DOHH2 (cell line): ENCODE measurements at regions not wholly inside any gene's neighbourhood (a gene's known extent, or its start where the extent isn't known, plus 50 kb on each side); places are given as distances from the start of the nearest gene placed in this dataset.

Experiments
- H3F3A ChIP-seq: fragments of 200-600 bp; sonication (generic), shearing (Covaris generic); 2 replicates; pipeline ENCODE4 v1.6.0; 2016; ENCODE audit warnings: antibody characterized with exemption, mild to moderate bottlenecking; ENCODE audit not compliant: control insufficient read depth, insufficient read depth
- H3K27ac ChIP-seq: fragments of 200-600 bp; sonication (generic); 2 replicates; pipeline ENCODE4 v1.5.1; 2014; ENCODE audit warnings: low read depth, mild to moderate bottlenecking, low read length, moderate library complexity
- H3K27me3 ChIP-seq: fragments of 200-600 bp; sonication (generic); 2 replicates; pipeline ENCODE4 v1.6.1; 2014; ENCODE audit warnings: mild to moderate bottlenecking, low read length, mixed read lengths; ENCODE audit not compliant: control insufficient read depth
- H3K36me3 ChIP-seq: fragments of 200-600 bp; sonication (generic); 2 replicates; pipeline ENCODE4 v1.6.1; 2014; ENCODE audit warnings: mild to moderate bottlenecking, low read length, moderate library complexity, mixed read lengths; ENCODE audit not compliant: control insufficient read depth
- H3K4me1 ChIP-seq: fragments of 200-600 bp; sonication (generic); 2 replicates; pipeline ENCODE4 v1.6.1; 2014; ENCODE audit warnings: mild to moderate bottlenecking, low read length, mixed read lengths; ENCODE audit not compliant: control insufficient read depth
- H3K4me2 ChIP-seq: fragments of 200-600 bp; sonication (generic); 2 replicates; pipeline ENCODE4 v1.6.0; 2014; ENCODE audit warnings: mild to moderate bottlenecking, low read length, moderate library complexity
- H3K4me3 ChIP-seq: fragments of 200-600 bp; sonication (generic); 2 replicates; pipeline ENCODE4 v1.5.1; 2014; ENCODE audit warnings: mild to moderate bottlenecking, low read length, mixed read lengths
- H3K79me2 ChIP-seq: fragments of 200-600 bp; sonication (generic); 2 replicates; pipeline ENCODE4 v1.6.1; 2014; ENCODE audit warnings: mild to moderate bottlenecking, low read length, mixed read lengths; ENCODE audit not compliant: control insufficient read depth
- H3K9me2 ChIP-seq: fragments of 200-600 bp; sonication (generic); replicated peaks from 2 replicates; pipeline ENCODE4 v1.6.1; 2014; ENCODE audit warnings: mild to moderate bottlenecking, low read length, mixed read lengths; ENCODE audit not compliant: control insufficient read depth
- H3K9me3 ChIP-seq: fragments of 200-600 bp; sonication (generic); 2 replicates; pipeline ENCODE4 v1.6.1; 2014; ENCODE audit warnings: antibody characterized with exemption, low read length, mixed read lengths; ENCODE audit not compliant: control insufficient read depth, insufficient read depth
- H4K20me1 ChIP-seq: fragments of 200-600 bp; sonication (generic); 2 replicates; pipeline ENCODE4 v1.6.0; 2014; ENCODE audit warnings: low read depth, mild to moderate bottlenecking, antibody characterized with exemption, low read length, moderate library complexity; ENCODE audit not compliant: control insufficient read depth, insufficient read depth
- CTCF ChIP-seq: fragments of 200-600 bp; sonication (generic); IDR thresholded peaks from one replicate; pipeline ENCODE4 v1.5.1; 2014; ENCODE audit warnings: antibody characterized with exemption, mild to moderate bottlenecking, low read depth, low read length; ENCODE audit not compliant: poor library complexity, severe bottlenecking
- EZH2phosphoT487 ChIP-seq: fragments of 200-600 bp; sonication (generic); IDR thresholded peaks from 2 replicates; pipeline ENCODE4 v1.6.1; 2017; ENCODE audit warnings: borderline replicate concordance, mild to moderate bottlenecking, antibody characterized with exemption, low read length, moderate library complexity, mixed read lengths

DNA sequence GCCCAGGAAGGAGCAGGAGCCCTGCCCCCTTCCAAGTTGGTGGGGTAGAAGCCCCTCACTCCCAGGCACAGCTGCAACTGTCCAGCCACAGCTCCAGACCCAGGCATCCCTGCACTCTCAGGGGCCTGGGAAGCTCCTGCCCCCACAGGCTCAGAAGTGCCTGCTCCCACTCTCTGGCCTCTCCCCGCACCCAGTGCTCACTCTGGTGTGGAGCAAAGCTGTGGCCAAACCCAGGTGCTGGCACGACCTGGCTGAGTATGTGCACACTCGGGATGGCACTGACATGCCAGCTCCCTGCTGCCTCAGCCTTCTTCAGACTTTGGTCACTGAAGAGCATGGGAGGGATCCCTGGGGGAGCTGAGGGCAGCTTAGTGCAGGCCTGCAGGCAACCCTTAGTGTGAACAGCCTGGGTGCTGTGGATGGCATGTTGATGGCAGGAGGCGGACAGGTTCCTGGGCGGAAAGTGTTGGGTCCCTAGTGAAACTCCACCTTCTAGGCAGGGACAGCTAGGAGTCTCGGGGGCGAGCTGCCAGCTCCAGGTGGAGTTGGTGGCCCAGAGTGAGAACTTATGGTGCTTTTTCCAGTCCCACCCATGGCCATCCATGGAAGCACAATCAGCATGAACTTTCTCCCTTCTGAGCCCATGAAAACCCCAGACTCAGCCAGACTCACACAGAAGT lies 489.2 kb upstream of the ROBO2 start:
- H4K20me1 ChIP-seq = no peaks in the 10 kb centered on the region
- H3K4me3 ChIP-seq = no peak overlapping the region
- H3K4me1 ChIP-seq = no peaks in the 10 kb centered on the region
- H3K9me3 ChIP-seq = no peaks in the 10 kb centered on the region; the same call in 1 of the 2 replicates
- no peaks in the 10 kb centered on the region for H3F3A ChIP-seq
- no peaks in the 10 kb centered on the region for H3K36me3 ChIP-seq
- no peaks in the 10 kb centered on the region for H3K27me3 ChIP-seq
- H3K27ac ChIP-seq = no peak overlapping the region
- no peak overlapping the region for H3K4me2 ChIP-seq
- no peaks in the 10 kb centered on the region for H3K79me2 ChIP-seq
- TF ChIP-seq EZH2phosphoT487 (no peak), CTCF (no peak)
- H3K9me2 ChIP-seq = no peaks in the 10 kb centered on the region

DNA sequence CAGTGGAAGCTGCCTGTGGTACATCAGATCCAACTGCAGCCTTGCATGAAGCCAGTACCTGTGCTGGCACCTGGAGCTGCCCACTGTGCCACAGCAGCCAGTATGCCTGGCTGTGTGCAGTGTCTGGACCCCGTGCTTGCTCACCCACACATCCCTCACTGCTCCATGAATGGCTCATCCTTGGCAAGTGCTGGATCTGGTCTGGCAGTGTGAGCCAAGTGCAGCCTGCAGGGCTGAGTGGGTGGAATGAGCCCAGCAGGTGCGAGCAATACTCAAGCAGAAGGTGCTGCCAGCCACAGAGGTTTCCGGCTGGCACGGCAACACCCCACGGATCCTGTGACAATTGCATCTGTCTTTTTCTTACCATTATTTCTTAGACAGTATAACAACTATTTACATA lies 488.2 kb upstream of the ROBO2 start:
- no peaks in the 10 kb centered on the region for H4K20me1 ChIP-seq
- H3K4me1 ChIP-seq = no peaks in the 10 kb centered on the region
- no peaks in the 10 kb centered on the region for H3K9me2 ChIP-seq
- H3K9me3 ChIP-seq = no peaks in the 10 kb centered on the region; the same call in 1 of the 2 replicates
- no peaks in the 10 kb centered on the region for H3F3A ChIP-seq
- no peaks in the 10 kb centered on the region for H3K27me3 ChIP-seq
- H3K4me2 ChIP-seq = no peak overlapping the region
- TF ChIP-seq EZH2phosphoT487 = no peak
- TF ChIP-seq CTCF = no peak
- H3K79me2 ChIP-seq = no peaks in the 10 kb centered on the region
- H3K36me3 ChIP-seq = no peaks in the 10 kb centered on the region
- H3K4me3 ChIP-seq = no peak overlapping the region
- H3K27ac ChIP-seq = no peak overlapping the region

GRCh38 chr3:76552653-76553052 lies 487.2 kb upstream of the ROBO2 start:
- H3K79me2 ChIP-seq = no peaks in the 10 kb centered on the region
- H3K4me2 ChIP-seq = no peak overlapping the region
- H3K27ac ChIP-seq = no peak overlapping the region
- no peaks in the 10 kb centered on the region for H3F3A ChIP-seq
- no peaks in the 10 kb centered on the region; the same call in 1 of the 2 replicates for H3K9me3 ChIP-seq
- no peak overlapping the region for H3K4me3 ChIP-seq
- no peaks in the 10 kb centered on the region for H3K4me1 ChIP-seq
- H3K9me2 ChIP-seq = no peaks in the 10 kb centered on the region
- H3K36me3 ChIP-seq = no peaks in the 10 kb centered on the region
- TF ChIP-seq EZH2phosphoT487 = no peak
- no peak for TF ChIP-seq CTCF
- no peaks in the 10 kb centered on the region for H3K27me3 ChIP-seq
- no peaks in the 10 kb centered on the region for H4K20me1 ChIP-seq
